ENCODE measurements at regions not wholly inside any gene's neighbourhood (a gene's known extent, or its start where the extent isn't known, plus 50 kb on each side); places are given as distances from the start of the nearest gene placed in this dataset.

GRCh38 chr4:162510115-162510514 lies 346.3 kb upstream of the FSTL5 start:
- TF ChIP-seq, protein P1, sequence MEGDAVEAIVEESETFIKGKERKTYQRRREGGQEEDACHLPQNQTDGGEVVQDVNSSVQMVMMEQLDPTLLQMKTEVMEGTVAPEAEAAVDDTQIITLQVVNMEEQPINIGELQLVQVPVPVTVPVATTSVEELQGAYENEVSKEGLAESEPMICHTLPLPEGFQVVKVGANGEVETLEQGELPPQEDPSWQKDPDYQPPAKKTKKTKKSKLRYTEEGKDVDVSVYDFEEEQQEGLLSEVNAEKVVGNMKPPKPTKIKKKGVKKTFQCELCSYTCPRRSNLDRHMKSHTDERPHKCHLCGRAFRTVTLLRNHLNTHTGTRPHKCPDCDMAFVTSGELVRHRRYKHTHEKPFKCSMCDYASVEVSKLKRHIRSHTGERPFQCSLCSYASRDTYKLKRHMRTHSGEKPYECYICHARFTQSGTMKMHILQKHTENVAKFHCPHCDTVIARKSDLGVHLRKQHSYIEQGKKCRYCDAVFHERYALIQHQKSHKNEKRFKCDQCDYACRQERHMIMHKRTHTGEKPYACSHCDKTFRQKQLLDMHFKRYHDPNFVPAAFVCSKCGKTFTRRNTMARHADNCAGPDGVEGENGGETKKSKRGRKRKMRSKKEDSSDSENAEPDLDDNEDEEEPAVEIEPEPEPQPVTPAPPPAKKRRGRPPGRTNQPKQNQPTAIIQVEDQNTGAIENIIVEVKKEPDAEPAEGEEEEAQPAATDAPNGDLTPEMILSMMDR (IDR thresholded peaks at IDR 0.05 in 8 of 11, conservative IDR thresholded peaks at IDR 0.05 in 3 of 11), result no peak
- TF ChIP-seq POLR2A (IDR thresholded peaks at IDR 0.05), result no peak

Data from spleen (tissue), 7 donors.